ENCODE measurements at regions not wholly inside any gene's neighbourhood (a gene's known extent, or its start where the extent isn't known, plus 50 kb on each side); places are given as distances from the start of the nearest gene placed in this dataset.

DNA sequence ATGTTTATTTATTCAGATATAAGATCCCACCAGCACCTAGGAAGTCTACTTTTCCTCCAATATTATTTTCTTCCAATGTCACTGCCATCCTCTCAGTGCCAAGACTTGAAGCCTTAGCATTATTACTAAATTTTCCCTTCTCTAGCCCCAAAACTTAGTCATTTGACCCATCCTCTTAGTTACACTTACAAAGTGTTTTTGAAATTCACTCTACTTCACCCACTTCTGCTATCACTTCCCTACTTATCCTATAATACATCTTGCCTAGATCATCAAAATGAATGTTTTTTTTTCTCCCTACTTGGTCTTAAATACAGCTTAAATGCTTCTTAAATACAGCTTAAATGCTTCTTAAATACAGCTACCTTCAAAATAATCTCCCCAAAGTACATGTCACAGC is 376.6 kb downstream of the RSL24D1 start:
- no peak for DNase-seq (ENCODE audit: low spot score in 2 of 2)
- TF ChIP-seq, protein P1, sequence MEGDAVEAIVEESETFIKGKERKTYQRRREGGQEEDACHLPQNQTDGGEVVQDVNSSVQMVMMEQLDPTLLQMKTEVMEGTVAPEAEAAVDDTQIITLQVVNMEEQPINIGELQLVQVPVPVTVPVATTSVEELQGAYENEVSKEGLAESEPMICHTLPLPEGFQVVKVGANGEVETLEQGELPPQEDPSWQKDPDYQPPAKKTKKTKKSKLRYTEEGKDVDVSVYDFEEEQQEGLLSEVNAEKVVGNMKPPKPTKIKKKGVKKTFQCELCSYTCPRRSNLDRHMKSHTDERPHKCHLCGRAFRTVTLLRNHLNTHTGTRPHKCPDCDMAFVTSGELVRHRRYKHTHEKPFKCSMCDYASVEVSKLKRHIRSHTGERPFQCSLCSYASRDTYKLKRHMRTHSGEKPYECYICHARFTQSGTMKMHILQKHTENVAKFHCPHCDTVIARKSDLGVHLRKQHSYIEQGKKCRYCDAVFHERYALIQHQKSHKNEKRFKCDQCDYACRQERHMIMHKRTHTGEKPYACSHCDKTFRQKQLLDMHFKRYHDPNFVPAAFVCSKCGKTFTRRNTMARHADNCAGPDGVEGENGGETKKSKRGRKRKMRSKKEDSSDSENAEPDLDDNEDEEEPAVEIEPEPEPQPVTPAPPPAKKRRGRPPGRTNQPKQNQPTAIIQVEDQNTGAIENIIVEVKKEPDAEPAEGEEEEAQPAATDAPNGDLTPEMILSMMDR (IDR thresholded peaks at IDR 0.05), result no peak
- no peak for TF ChIP-seq POLR2A (IDR thresholded peaks at IDR 0.05)
- H3K4me3 ChIP-seq (ENCODE audit: low read depth, poor library complexity, severe bottlenecking), result no peak overlapping the region
- intact Hi-C loops (cut with DNase I; ENCODE audit: low total_unique reads), result no loop called here

DNA sequence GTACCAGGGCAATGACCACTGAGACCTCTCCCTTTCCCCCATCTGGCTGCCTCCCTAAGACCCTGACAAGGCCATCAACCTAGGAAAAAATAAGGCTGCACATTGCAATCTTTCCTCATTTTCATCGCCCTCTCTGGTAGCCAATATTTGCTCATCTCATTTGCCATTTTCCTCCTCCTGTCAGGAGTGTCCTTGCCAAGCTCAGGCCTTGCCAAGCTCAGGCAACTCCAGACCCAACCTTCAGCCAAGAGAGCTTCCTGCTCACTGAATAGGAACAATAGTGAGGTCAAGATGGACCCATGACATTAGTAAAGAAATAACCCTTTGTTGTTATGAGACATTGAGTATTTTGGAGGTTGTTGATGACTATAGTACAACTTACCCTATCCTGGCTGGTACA is 380.3 kb downstream of the RSL24D1 start:
- 91 to 92% methylated on average over 1 of the region's 1 CpG for WGBS, 2 donors
- DNase-seq (ENCODE audit: low spot score in 2 of 2), result no peak
- TF ChIP-seq POLR2A (IDR thresholded peaks at IDR 0.05), result no peak
- intact Hi-C loops (cut with DNase I; ENCODE audit: low total_unique reads), result no loop called here
- no peak overlapping the region for H3K4me3 ChIP-seq (ENCODE audit: low read depth, poor library complexity, severe bottlenecking)

GRCh38 chr15:54815556-54815955 is 381.2 kb downstream of the RSL24D1 start:
- no peak for DNase-seq (ENCODE audit: low spot score in 2 of 2)
- intact Hi-C loops (cut with DNase I; ENCODE audit: low total_unique reads), result no loop called here
- WGBS, 2 donors, result 74 to 76% methylated on average over 4 of the region's 4 CpGs
- no peak overlapping the region for H3K4me3 ChIP-seq (ENCODE audit: low read depth, poor library complexity, severe bottlenecking)
- TF ChIP-seq POLR2A (IDR thresholded peaks at IDR 0.05), result no peak
- TF ChIP-seq, protein P1 (IDR thresholded peaks at IDR 0.05), result no peak

DNA sequence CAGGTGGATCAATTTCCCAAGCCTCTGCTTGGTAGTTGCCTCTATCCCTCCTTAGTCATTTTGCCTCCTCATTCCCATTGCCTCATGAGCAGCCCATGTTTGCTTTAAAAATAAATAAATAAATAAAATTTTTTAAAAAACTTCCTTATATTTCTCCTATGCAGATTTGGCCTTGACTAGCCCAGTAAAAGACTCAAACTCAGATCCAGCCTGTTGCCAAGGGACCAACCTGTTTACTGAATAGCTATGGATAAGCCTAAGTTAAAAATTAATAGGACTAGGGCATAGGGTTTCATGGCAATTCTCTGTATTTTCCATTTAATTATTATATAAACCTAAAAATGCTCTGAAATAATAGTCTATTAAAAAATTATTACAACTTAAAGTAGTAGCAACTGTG is 384.4 kb downstream of the RSL24D1 start:
- no peak for TF ChIP-seq POLR2A (IDR thresholded peaks at IDR 0.05)
- TF ChIP-seq, protein P1 (IDR thresholded peaks at IDR 0.05), result no peak
- no peak for DNase-seq (ENCODE audit: low spot score in 2 of 2)
- intact Hi-C loops (cut with DNase I; ENCODE audit: low total_unique reads), result no loop called here
- H3K4me3 ChIP-seq (ENCODE audit: low read depth, poor library complexity, severe bottlenecking), result no peak overlapping the region

DNA sequence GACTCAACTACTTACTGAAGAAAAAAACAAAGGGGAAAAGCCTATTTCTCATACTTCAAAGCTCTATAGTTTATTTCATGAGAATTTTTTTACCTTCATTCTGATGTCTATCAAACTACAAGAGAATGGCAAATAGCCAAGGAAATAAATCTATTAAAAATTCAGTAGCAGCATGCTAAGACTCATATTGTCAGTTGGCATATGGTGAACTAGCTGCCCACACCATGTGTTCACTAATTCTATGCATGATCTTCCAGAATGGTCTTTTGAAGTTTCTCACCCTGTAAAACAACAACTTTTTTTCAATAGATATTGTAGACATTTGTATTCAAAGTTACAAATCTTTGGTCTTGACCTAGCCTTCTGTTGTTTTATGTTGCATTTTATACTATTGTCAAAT is 386.2 kb downstream of the RSL24D1 start:
- TF ChIP-seq POLR2A (IDR thresholded peaks at IDR 0.05), result no peak
- TF ChIP-seq, protein P1 (IDR thresholded peaks at IDR 0.05), result no peak
- intact Hi-C loops (cut with DNase I; ENCODE audit: low total_unique reads), result no loop called here
- no peak for DNase-seq (ENCODE audit: low spot score in 2 of 2)
- no peak overlapping the region for H3K4me3 ChIP-seq (ENCODE audit: low read depth, poor library complexity, severe bottlenecking)

- DNase-seq (ENCODE audit: low spot score in 2 of 2), result no peak
- intact Hi-C loops (cut with DNase I; ENCODE audit: low total_unique reads), result no loop called here
- H3K4me3 ChIP-seq (ENCODE audit: low read depth, poor library complexity, severe bottlenecking), result no peak overlapping the region
- 63 to 69% methylated on average over 2 of the region's 2 CpGs for WGBS, 2 donors
- TF ChIP-seq POLR2A (IDR thresholded peaks at IDR 0.05), result no peak
- TF ChIP-seq, protein P1 (IDR thresholded peaks at IDR 0.05), result no peak
Observed at GRCh38 chr15:54810031-54810430, 386.7 kb downstream of the RSL24D1 start.

Data from lower leg skin (tissue), 4 donors.